Activated T-cell treated with anti-CD3 and anti-CD28 coated beads for 1 hour (primary cell): ENCODE measurements at regions not wholly inside any gene's neighbourhood (a gene's known extent, or its start where the extent isn't known, plus 50 kb on each side); places are given as distances from the start of the nearest gene placed in this dataset.
A peak's percentile ranks its signal among the peaks of the same experiment; 100 is the strongest.

Experiments used
- DNase-seq: peaks from one replicate; pipeline ENCODE4 v3.0.0-alpha.2; 2020; ENCODE audit warnings: low read depth

DNA sequence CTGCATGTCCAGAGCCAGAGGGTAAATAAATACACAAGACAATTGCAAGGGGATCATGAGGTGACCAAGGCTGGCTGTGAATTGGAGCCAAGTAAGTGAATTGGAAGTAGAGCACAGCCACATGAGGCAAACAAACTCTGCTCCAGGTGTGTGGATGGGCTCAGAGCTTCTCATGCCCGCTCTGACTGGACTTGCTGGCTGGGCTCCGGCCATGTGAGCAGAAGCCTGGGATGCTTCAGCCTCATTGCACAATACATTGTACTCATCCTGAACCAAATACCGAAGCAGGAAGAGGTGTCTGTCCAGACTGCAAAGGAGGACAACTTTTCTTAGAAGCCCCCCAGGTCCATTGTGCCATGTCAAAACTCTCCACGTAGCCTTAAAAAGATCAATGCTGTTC is 193.0 kb downstream of the TTC8 start:
- no peak for DNase-seq

DNA sequence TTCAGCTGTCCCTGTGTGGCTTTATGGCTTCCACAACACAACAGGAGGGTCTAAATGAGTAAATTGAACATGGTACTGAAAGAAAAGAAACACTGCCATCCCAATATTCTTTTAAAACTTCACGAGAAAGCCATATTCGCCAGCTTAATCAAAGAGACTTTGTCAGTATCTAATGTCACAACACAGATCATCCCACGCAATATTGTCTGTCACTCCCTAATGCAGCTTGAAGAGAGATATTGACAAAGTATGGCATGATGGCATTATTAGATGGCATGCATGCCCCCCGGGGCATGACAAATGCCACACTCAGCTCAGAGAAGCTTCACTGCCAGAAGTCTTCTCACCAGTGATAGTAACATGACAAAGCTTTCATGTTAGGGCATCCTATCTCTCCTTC is 197.8 kb downstream of the TTC8 start:
- no peak for DNase-seq

DNA sequence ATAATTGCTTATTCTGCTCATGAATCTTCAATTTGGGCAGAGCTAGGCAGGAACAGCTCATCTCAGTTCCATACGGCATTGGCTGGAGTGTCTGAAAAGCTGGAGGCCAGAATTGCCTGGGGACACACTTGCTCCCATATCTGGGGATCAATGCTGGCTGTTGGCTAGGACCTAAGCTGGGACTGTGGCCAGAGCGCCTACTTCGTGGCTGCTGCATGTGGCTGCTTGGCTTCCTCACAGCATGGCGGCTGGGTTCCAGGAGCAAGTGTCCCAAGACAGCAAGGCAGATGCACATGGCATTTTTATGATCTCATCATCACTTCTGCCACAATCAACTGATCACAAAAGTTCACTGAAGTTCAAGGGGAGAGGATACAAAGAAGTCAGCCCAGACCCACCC is 200.2 kb downstream of the TTC8 start:
- DNase-seq = no peak

DNA sequence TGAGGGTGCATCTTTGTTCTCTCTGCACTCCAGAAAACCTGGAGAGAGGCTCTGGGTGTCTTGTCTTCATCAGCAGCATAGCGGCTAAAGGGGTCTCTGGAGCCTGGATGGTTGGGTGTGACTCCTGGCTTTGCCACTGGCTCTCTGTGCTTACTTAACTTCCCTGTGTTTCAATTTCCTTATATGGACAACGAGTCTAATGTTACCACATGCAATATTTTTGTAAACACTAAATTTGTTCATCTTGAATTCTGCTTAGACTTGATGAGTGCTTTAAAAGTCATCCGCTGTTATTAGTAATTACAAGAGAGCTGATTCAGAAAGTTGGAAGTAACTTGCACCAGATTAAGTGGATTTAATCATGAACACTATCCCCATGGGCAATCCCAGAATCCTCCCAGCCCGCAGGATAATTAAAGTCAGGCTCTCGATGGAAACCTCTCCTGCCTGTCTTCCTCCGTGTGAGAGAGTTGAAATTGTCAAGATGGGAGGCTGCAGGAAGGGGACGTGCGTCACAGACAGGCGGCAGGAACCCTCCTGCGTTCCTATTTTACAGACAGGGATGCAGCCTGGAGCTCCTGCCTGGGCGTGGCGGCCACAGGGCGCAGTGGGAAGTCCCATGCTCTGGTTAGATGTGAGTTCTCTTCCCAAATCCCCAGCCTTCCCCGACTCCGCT is 201.2 kb downstream of the TTC8 start:
- DNase-seq = no peak

DNA sequence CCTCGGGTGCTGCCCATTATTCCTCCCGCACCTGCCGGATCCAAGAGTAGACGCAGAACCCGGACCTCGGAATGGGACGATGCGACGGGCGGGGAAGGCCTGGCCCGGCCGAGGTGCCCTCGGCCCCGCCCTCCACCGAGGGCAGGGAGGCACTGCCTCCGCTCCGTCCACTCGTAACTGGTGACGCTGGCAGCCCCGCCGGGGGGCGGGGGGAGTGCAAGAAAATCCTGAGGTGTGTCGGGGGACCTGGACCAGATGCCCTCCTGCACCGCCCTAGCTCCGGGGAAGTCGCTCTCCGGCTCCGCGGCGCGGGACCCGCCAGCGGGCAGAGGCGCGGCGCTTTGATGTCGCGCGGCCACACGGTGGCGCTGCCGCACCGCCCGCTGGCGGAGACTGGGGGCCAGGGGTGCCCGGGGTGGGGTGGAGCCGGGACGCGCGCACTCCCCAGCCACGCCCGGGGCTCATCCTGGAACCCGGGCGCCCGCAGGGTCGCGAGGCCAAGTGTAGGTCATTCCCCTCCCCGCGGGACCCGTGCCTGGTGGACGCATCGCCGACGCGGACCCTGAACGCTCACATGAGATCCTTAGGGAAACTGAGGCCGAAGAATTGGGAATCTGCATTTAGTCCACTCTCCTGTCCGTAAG is 202.8 kb downstream of the TTC8 start:
- DNase-seq = peak; percentile 45

DNA sequence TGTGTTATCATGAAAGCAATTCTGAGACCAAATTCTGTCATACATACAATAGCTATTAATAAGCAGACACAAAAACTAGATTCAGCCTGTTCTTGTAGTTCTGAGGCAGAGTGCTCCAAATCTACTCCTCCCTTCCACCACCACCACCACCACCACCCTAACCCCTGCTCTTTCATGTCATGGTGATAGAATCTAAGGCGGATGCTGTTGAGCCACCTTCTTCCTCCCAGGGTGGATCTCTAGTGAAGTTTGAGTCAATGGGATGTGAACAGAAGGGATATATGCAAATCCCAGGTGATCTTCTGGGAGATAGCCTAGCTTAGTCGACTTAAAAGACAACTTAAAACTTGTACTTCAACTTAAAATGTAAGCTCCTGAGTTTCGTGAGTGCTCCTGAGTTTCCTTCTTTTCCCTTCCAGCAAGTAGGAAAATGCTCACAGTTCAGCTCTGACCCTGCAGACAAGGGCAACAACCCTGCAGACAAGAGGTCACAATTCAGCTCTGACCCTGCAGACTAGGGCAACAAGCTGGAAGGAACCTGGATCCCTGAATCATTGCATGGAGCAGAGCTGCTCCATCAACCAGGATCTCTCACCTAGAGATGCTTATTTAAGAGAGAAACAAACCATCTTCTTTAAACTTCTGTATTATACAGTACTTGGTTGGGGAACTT is 204.1 kb downstream of the TTC8 start:
- DNase-seq = no peak

DNA sequence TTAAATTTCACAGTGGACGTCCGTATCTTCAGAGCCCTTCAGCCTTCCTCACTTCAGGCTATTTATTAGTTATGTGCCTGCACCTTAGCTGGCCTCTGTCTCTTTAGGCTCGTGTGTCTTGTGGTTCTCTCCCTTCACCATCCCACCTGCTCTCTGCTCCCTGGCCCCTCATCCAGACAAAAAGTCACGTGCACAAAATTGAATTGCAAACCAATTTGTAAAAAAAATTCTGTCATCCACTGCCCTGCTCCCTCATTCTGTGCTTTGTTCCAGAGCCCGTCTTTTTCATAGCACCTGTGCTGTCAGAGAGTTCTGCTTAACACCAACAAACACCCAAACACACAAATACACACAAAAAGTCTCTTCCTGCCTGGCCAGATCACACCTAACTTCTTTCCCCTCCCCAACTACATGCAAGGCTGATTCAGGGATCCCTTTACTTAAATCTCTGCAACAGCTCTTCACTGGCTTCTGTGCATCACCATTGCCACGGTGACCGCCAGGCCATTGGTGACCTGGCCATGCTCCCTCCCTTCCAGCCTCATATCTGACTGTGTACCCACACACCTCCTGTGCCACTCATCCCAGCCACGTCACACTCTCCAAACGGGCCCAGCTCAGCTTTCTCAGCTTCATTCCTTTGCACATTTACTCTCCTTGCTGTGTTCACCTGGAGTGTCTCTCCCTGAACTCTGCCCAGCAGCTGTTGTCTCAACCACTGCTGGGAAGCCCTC is 205.7 kb downstream of the TTC8 start:
- no peak for DNase-seq

DNA sequence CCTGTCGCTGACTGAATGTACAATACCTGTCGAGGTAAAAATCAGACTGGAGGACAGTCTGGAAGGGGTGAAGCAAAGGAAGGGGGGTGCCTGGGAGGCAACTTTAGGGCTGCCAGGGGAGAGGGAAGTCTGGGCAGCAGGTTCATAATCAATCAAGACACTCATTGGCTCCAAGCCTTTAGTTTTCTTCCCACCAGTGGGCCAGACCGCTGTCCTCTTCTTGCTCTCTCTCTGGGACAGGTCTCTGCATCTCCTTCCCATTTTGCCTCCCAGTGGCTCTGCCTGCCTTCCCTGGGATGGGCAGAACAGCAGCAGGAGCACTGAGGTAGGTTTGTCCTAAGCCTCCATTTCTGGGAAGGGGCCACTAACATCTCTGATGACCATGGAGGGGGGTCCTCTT is 206.5 kb downstream of the TTC8 start:
- no peak for DNase-seq

DNA sequence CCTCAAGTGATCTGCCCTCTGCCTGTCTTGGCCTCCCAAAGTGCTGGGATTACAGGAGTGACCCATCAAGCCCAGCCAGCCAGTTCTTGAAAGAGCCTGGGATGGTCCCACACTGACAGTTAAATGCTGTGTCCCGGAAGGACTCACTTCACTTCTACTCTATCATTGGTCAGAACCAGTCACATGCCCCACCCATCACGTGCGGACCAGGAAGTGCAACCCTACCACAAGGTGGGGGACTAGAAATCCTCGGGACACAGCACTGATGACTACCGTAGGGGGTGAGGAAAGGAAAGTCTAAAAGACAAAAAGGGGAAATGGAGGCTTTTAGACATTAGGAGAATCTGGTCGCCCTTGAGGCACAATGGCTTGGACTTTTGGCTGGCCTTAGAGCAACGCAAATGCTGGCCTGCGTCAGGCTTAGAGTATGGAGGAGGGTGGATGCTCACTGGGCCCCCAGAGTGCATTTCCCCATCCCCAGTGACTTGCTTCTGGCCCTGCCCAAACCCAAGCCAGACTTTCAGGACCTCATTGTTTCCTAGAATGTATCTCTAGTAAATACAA is 207.7 kb downstream of the TTC8 start:
- no peak for DNase-seq

DNA sequence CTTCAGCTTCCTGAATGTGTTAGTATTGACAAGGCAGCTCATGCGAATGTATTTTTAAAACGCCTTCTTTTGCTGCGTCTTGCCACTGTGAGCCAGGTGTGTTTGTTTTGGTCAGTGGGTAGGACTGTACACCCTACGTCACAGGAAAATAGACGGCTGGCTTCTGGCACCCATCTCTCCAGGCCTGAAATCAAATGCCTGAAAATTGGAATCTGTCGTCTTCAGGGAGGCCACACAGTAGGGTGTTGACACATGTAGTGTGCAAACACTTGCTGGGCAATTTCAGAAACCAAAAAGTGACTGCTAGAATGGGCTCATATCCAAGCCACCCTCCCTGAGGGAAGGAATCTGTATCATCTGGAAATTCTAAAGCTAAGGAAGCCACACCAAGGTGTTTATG is 209.3 kb downstream of the TTC8 start:
- no peak for DNase-seq

DNA sequence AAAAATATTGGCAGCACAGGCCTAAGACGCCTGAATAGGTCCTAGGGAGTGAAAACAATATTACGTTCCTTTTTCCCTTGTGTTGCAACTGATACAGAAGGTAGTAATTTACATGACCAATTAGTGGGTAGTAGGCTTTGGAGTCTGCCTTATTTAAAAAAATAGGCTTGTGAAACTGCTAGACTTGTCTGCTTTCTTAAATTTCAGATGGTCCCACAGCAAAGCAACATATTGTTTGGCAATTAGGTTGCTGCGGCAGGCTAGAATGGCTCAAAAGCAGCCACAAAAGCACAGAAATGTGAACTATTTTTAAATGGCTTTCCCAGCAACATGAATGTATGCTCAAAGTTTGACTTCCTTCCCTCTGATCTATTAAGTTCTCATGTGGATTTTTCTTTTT is 211.9 kb downstream of the TTC8 start:
- no peak for DNase-seq

DNA sequence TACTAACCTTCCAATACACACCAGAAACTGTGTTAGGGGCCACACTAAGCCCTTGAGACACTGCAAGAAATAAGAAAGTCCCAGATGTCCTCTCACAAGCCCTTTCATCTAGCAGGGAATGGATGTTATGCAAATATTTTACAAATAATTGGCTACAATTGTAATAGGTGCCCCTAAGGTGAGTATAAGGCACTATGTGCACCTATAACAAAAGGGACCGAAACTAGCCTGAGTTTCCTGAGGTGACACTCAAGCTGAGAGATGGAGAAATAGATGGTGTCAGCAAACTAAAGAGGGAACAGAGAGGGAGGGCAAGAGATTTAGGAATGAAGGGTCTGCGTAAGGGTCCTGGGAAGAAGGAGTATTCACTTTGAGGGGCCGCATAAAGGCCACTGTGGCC is 212.6 kb downstream of the TTC8 start:
- no peak for DNase-seq

DNA sequence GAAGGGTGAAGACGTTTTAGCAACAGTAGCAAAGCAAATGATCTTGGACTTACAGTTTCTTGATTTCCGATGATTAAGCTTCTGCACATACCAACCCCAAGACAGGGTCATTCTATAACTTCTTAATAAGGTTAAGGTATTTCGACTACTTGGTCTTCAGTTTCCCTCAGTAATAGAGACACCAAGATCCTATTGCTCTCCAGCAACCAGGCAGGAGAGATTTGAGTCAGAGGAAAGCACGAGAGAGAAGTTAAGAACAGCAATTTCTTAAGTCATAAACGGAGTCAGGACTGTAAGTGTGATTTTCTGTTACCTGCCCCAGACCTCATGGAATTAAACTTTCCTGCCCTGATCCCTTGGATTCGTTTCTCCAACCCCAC is 215.6 kb downstream of the TTC8 start:
- no peak for DNase-seq

DNA sequence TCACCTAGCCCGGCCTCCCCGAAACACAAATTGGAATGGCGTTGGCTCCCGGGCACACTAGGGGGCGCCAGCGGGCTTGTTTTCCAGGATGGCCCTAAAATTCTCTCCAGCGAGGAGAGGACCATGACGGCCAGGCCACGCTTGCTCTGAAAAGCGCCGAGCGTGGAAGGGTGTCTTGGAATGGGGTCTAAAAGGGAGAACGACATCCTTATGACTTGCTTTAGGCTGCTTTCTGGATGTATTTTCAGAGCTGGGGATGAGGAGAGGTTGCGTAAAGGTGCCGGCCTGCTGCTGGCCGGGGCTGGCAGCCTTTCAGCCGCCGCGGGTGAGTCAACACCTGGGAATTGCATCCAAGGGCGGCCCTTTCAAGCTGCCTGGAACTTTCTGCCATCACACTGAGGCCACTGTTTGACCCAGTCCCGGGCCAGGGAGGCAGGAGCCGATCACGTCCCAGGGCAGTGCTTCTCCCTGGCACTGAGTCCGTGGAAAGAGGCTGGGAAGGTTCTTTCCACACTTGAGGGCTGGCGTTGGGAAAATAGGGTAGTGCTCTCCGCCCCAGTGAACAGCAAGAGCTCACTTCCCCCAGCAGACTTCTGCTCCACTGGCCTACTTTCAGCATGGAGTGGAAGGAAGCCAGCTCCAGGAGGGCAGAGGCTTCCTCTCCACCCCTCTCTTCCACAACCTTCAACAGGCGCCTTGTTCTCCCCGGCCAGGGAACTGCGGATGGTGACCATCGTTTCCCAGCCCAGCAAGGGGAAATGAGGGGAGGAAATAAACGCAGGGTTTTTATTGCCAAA is 216.2 kb downstream of the TTC8 start:
- DNase-seq = peak; percentile 81

DNA sequence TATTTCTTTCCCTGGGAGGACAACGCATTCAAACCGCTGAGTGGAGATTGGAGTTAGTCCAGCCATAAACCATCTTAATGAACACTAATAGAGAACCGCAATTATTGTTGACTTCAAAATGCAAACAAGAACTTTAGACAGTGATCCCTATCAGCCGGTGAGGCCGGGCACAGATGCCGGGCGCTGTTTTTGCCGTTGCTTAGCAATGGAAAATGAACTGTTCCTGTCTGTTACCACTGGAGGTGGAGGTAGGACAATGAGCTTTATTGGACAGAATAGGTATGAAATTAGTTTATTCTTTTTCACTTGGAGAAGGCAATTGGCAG is 216.8 kb downstream of the TTC8 start:
- no peak for DNase-seq

DNA sequence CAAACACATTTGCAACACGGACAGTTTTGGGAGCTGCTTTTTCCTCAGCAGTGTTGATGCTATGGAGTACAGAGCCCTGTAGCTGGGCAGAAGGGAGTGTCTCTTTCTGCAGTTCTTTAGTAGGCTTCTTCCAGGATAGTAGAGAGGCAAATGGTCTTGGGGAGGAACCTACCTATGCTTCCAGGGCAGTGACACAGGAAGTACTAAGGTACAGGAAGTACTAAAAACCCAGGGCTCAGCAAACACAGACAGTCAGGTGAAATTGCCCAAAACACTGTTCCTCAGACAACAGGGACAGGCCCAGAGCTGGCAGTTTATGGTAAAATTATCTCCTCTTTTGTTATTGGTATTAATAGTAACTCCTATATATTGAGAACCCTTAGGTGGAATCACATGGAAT is 217.6 kb downstream of the TTC8 start:
- no peak for DNase-seq

DNA sequence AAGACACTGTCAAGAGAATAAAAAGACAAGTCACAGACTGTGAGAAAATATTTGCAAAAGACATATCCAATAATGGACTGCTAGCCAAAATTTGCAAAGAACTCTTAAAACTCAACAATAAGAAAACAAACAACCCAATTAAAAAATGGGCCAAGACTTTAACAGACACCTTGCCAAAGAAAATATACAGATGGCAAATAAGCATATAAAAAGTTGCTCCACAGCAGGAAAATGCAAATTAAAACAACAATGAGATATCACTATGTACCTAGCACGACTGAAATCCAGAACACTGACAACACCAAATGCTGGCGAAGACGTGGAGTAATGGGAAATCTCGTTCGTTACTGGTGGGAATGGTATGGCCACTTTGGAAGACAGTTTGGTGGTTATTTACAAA is 228.9 kb downstream of the TTC8 start:
- DNase-seq = no peak

DNA sequence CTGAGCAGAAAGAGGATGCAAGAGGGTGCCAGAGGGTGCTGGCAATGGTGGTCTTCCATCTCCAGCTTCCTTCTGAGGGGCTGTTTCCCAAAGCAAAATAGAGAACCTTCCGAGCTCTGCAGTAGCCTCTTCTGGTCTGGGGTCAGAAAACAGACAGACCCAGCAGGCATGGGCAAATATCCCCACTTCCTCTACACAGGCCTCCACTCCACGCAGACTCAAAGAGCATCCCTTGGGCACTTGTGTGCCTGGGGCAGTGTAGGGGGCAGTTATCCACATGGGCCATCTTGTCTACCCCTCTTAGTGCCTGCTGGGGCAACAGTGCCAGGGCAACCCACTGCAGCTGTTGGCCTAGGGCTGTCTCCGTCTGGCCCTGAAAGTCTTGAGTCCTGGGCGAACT is 231.9 kb downstream of the TTC8 start:
- DNase-seq = no peak

DNA sequence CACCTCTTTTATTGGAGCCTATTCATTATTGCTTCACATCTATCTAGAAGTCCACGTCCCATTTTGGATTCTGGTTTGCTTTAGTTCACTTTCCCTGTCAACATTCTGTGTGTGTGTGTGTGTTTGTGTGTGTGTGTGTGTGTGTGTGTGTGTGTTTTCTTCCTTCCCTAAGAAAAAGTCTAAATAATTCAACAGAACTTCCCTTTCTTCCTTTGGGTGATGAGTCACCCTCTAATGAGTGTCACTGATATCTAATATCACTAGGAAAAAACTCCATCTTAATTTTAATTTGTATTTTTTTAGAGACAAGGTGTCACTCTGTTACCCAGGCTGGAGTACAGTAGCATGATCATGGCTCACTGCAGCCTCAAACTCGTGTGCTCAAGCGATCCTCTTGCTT is 234.2 kb downstream of the TTC8 start:
- no peak for DNase-seq

DNA sequence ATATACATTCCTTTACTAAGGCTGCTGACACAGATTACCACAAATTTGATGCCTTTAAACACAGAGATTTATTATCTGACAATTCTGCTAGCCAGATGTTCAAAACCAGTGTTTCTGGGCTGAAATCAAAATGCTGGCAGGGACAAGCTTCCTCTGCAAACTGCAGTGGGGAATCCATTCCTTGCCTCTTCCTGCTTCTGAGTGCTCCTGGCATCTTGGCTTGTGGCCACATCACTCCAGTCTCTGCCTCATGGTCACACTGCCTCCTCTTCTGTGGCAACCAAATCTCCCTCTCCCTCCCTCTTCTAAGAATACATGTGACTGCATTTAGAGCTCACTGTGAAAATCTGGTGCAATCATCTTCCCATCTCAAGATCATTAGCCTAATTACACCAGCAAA is 235.7 kb downstream of the TTC8 start:
- no peak for DNase-seq

DNA sequence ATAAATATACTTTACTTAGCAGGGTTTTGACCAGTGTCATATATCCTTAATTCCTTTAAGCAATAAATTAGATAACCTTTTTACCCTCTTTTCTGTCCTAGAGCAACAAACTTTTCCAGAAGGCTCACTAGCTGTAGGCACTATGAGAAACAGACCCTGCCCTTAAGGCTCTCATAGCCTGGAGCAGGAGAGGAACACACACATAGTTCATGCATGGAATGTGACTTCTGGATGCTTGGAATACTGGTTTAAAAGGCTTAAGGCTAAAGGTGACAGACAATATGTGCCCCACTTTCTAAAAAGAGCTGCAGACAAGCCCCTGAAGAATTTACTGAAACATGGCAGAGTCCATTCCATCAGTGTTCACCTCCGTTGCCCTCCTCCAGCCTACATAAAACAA is 237.2 kb downstream of the TTC8 start:
- DNase-seq = no peak

DNA sequence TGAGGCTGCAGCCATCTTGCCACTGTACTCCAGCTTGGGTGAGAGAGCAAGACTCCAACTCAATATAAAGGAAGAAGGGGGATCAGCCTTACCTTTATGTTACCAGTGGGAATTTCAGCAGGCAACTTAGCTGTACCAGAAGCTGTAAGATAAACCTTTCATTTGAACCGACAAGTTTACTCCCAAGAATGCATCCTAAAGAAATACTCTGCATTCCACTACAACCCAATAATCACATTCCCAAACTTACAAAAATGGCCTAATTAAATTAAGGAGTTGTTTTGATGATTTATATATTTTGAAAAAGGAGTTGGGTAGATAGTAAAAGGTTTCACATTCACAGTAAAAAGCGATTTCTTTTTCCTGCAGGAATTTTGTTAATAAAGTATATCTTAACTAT is 241.4 kb downstream of the TTC8 start:
- no peak for DNase-seq
